SW 1271 (cell line): ENCODE measurements at regions not wholly inside any gene's neighbourhood (a gene's known extent, or its start where the extent isn't known, plus 50 kb on each side); places are given as distances from the start of the nearest gene placed in this dataset.
A peak's percentile ranks its signal among the peaks of the same experiment; 100 is the strongest.
"Not testable (repeated sequence)": the region's sequence is repeated elsewhere in the genome, so short reads cannot be mapped to it uniquely, and the experiment has no call there.

ENCODE experiments used
- DNase-seq, 2 experiments: peaks; one replicate each; lab custom pipeline; 2025; lab: John Stamatoyannopoulos, UW

DNA sequence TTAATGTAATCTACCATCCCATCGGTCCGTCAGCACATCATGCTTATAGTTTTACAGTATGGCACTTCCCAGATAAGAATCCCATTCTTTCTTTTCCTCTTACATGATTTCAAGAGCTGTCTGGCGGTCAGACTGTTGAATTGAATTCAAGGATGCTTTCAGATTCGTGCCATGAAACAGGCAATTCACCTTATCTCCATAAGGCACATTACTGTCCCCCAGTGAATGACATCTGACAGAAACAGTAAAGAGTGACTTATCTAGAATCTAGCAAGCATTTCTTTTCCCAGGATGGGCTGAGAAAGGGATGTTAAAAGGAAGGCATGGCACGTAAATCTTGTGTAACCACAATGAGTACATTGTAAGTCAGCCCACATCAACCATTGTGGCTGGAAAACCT, 61.1 kb upstream of the SEM1 start:
- DNase-seq = no peak

GRCh38 chr7:96772139-96772694, 62.6 kb upstream of the SEM1 start:
- no peak for DNase-seq

DNA sequence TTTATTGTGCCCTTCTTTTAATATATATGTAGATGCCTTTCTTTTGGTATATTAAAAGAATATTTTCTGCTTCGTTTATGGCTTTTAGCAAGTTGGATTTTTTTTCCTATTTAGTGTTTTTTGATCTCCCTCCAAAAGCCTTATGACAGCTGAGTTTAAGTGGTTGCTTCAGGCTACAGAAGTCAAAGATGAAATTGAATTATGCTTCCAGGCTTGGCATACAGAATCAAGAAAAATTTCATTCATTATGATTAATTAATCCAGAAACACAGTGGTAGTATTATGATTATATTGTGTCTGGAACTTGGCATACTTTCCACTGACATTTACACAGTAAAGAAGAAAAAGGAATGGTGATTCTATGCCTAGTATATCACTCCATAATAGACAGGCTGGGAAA, 63.8 kb upstream of the SEM1 start:
- no peak for DNase-seq

DNA sequence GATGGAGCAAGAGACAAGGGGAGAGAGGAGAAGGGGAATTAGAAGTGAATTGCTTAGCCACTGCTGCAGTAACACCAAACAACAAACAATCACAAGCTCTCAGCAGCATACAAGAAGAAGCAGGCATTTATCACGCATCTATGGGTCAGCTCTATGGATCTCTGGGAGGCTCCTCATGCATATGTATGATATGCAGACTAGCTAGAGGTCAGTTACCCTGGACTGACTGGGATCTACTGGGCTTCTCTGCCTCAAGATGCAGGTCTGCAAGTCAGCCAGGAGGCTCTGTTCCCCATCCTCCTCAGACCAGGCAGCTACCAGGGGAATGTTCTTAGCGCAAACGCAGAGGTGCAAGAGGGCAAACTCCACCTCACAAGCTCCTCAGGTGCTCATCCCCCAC, 64.7 kb upstream of the SEM1 start:
- DNase-seq = no peak

- DNase-seq = no peak
Measured at GRCh38 chr7:96775046-96775445, 65.4 kb upstream of the SEM1 start.

DNA sequence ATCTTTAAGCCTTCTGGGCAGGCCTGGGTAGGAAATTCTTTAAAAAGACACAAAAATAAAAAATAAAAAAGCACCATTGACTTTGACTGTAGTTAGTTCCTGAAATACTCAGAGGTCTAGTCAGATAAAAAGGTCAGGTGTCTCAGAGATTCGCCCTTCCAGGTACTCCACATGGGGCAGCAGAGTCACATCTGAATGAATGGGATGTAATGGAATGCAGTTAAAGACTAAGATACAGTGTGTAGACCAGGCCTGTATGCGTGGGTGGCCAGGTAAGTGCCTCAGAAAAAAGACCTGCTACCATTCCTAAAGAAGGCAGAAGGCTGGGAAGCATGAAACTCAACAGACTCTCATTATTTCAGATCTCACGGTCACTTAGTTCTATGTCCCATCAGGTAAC, 68.6 kb upstream of the SEM1 start:
- DNase-seq = no peak

- DNase-seq = no peak
Measured at GRCh38 chr7:96781919-96782318, 72.3 kb upstream of the SEM1 start.

DNA sequence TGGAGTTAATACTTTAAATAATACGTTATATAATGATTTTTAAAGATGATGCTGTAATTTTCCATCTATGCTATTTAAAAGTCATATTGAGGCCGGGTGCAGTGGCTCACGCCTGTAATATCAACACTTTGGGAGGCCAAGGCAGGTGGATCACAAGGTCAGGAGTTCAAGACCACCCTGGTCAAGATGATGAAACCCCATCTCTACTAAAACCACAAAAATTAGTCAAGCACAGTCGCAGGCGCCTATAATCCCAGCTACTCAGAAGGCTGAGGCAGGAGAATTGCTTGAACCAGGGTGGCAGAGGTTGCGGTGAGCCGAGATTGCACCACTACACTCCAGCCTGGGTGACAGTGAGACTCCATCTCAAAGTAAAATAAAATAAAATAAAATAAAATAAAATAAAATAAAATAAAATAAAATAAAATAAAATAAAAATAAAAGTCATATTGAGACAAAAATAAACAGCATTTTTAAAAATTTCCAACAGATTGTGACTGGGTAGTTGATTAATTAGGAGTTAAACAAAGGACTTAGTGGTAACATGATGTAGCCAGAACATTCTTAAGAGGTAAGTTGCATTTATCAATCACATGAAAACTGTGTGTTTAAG, 73.1 kb upstream of the SEM1 start:
- not testable (repeated sequence) for DNase-seq

- DNase-seq = no peak
Measured at GRCh38 chr7:96784597-96784996, 75.0 kb upstream of the SEM1 start.

DNA sequence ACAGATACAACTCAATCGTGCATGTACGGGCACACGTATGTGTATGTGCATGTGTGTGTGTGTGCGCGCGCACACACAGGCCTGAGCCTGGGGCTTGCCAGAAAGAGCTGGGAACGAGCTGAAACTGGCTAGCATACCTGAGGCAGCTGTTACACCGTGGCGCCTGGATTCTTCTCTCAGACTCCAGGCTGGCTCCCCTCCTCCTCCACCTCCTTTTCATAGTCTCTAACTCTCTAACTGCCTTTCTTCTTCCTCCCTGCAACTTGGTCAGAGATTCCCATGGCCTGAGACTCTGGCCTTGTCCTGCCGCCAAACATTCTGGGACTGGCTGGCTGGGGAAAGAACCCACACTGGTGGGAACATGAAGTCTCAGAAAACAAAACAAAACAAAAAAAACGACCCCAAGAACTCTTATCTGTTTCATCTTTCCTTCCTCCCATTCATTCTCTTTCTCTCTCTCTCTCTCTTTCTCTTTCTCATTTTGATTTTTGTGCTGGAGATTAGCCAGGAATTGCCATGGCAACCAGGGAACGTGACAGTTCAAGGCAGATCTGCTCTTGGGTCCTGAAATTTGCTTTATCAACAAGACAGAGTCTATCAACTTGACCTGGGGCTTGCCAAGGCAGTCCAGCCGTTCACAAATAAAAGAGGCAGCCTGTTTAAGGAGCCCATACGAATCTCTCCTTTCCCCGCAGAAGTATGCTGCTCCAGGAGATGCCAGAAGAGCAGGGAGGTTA, 76.8 kb upstream of the SEM1 start:
- DNase-seq = no peak

GRCh38 chr7:96786998-96787395, 77.4 kb upstream of the SEM1 start:
- DNase-seq = no peak

GRCh38 chr7:96789914-96790313, 80.3 kb upstream of the SEM1 start:
- DNase-seq = no peak

GRCh38 chr7:96792115-96792514, 82.5 kb upstream of the SEM1 start:
- DNase-seq = no peak

DNA sequence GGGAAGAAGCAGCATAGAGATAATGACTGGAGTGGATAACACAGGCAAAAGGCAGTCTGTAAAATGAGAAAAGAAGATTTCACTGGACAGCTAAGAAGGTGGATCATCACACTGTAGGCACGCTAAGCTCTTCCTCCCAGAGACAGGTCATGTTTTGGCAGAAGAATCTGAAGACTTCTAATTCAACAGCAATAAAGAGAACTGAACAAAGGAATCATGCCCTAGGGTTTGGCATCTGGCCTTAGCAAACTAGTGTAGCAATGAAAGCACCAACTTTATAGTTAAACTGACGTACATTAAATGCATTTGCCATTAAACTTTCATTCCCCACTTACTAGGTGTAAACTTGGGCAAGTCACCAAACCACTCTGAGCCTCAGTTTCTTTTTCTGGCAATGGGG, 84.4 kb upstream of the SEM1 start:
- no peak for DNase-seq

DNA sequence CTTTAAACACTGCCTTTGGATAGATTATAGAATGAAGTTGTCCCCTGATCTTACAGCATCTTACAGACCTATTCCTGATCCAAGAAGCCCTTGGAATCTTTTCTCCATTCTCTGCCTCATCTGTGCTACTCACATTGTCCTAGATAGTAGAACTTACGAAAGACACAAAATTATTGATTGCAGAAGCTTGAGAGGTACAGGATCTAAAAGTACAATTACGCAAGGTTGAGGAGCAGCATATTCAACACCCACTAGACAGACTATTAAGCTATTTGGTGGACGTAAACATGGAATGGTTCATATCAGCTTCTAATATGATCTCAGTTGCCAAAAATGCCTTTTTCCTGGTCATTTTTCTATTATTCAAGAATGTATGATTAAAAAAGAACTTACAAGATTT, 90.5 kb upstream of the SEM1 start:
- no peak for DNase-seq

DNA sequence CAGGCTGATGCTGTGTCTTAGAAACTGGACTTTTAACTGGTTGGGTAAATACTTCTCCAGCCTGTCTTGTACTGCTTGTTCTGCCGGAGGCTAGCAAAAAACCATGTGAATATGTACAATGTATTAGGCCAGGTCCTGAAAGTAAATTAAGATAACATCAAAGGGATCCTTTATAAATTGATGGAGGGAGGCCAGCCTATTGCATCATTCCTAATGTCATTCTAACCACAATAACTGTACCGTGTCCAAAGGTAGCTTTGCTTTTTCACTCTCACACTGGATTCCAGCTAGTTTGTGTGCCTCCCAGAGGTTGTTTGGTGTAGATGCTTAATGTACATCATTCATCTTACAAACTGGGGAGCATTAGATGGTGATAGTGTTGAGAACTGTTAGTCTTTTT, 91.2 kb upstream of the SEM1 start:
- no peak for DNase-seq

- DNase-seq = no peak
Measured at GRCh38 chr7:96819111-96819700, 109.6 kb upstream of the SEM1 start.

- DNase-seq = not testable (repeated sequence)
Measured at GRCh38 chr7:96821131-96821530, 111.5 kb upstream of the SEM1 start.

DNA sequence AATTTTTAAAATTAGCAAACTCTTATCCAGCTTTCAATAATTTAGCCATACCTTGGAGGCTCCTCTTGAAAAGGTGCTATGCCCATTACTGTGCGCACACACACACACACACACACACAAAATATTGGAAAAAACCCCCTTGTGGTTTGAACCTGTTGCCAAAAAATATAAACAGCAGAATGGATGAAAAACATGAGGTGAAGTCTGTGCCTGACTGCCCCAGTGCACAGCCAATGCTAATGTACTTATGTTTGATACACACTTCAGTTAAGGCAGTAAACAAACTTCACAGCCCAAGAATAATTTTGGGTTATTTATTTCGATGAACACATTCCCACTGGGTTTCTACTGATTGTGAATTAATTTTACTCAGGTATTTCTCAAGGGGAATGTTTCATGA, 113.2 kb upstream of the SEM1 start:
- DNase-seq = no peak

- no peak for DNase-seq
Measured at GRCh38 chr7:96823274-96823673, 113.6 kb upstream of the SEM1 start.

DNA sequence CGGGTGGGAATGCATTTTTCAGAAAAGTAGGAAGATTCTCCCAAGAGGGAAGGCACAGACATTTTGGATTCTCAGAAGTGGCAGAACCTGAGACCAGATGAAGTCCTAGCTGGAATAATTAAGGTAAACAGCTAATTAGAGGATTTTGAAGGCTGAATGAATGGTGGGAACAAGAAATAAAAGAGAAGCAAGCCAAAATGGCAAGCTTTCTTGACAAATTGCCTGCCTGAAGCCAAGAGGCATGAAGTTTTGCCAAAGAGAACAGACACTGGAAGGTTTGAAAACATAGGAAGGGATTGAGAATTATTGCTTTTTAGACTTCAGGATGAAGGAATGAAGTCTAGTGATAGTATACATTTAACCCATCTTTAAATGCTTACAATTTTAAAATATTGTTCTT, 115.0 kb upstream of the SEM1 start:
- DNase-seq = no peak

- no peak for DNase-seq
Measured at GRCh38 chr7:96825285-96825684, 115.6 kb upstream of the SEM1 start.

GRCh38 chr7:96826089-96826488, 116.4 kb upstream of the SEM1 start:
- peak; percentile 5 to 9 for DNase-seq
